ENCODE measurements at regions not wholly inside any gene's neighbourhood (a gene's known extent, or its start where the extent isn't known, plus 50 kb on each side); places are given as distances from the start of the nearest gene placed in this dataset.

DNA sequence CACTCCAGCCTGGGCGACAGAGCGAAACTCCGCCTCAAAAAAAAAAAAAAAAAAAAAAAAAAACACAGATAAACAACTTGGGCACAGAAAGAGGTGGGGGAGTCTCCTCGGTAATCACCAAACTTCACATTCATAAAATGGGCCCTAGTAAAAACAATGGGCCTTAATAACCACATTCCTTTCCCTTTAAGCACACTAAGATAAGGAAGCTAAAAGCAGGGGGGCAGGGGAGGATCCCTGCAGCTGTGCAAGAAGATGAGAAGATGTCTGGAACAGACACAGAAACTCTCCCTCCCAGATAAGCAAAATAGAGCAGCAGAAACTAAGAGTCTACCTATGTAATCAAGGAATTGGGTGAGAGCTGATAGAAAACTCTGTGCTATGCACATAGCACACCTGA is 111.2 kb upstream of the FAM174A start:
- FAIRE-seq (no peak), DNase-seq (ENCODE audit: insufficient read length, low spot score) (no peak)
- TF ChIP-seq, protein P1, sequence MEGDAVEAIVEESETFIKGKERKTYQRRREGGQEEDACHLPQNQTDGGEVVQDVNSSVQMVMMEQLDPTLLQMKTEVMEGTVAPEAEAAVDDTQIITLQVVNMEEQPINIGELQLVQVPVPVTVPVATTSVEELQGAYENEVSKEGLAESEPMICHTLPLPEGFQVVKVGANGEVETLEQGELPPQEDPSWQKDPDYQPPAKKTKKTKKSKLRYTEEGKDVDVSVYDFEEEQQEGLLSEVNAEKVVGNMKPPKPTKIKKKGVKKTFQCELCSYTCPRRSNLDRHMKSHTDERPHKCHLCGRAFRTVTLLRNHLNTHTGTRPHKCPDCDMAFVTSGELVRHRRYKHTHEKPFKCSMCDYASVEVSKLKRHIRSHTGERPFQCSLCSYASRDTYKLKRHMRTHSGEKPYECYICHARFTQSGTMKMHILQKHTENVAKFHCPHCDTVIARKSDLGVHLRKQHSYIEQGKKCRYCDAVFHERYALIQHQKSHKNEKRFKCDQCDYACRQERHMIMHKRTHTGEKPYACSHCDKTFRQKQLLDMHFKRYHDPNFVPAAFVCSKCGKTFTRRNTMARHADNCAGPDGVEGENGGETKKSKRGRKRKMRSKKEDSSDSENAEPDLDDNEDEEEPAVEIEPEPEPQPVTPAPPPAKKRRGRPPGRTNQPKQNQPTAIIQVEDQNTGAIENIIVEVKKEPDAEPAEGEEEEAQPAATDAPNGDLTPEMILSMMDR (IDR thresholded peaks at IDR 0.05; ENCODE audit: insufficient read depth, missing control alignments), result no peak

DNA sequence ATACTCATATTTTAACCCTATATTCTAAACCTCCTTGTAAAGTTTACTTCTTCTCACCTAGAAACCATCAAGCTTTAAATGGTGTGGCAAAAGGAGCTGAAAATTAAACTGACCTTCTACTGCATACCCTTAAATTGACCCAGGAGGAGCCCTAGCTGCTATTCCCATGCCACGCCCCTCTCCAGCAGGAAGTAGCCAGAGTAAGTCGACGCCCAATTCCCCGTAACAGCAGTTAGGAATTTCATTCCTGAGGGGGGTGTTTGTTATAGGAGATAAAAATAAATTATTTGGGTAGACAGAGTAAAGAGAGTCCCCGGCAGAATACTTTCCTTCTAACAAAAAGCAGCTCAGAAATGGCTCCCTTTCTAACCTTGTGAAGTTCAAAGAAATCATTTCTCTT is 111.8 kb upstream of the FAM174A start:
- no peak for FAIRE-seq
- no peak for DNase-seq (ENCODE audit: insufficient read length, low spot score)
- TF ChIP-seq, protein P1 (IDR thresholded peaks at IDR 0.05; ENCODE audit: insufficient read depth, missing control alignments), result no peak

DNA sequence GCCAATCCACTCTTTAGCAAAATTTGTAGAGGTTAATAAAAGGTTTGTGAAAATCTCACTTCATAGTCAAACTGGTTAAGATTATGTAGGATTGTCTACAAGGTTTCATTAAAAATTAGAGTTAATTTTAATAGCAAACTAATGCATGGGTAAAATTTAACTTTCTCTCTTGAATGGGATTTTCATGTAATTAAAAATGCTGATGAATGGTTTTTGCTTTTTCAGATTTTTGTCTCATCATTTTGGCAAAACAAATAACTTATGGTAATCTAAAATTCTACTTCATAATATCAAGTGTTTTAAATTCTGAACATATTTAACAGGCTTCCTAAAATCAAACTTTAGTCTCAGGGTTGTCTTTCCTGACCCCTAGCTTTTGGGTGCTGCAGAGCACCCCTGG is 113.8 kb upstream of the FAM174A start:
- no peak for FAIRE-seq
- no peak for DNase-seq (ENCODE audit: insufficient read length, low spot score)
- TF ChIP-seq, protein P1 (IDR thresholded peaks at IDR 0.05; ENCODE audit: insufficient read depth, missing control alignments), result no peak

DNA sequence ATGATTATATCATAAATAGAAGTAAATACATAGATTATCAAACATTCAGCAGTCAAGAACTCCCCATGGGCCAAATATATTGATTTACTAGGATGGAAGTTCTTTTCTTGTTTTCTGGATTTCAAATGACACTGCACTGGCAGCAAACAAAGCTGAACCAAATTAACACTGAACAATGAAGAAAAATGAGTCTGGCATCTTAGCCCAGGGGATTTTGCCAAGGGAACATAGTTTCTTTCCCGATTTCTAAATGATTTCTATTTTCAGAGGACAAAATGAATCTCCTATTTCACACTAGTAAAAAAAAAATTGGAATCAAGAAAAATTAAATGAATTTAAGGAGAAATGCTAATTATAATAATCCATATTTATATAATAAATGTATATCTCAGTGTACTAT is 116.9 kb upstream of the FAM174A start:
- DNase-seq (ENCODE audit: insufficient read length, low spot score) (no peak), FAIRE-seq (no peak)
- TF ChIP-seq, protein P1 (IDR thresholded peaks at IDR 0.05; ENCODE audit: insufficient read depth, missing control alignments), result no peak

DNA sequence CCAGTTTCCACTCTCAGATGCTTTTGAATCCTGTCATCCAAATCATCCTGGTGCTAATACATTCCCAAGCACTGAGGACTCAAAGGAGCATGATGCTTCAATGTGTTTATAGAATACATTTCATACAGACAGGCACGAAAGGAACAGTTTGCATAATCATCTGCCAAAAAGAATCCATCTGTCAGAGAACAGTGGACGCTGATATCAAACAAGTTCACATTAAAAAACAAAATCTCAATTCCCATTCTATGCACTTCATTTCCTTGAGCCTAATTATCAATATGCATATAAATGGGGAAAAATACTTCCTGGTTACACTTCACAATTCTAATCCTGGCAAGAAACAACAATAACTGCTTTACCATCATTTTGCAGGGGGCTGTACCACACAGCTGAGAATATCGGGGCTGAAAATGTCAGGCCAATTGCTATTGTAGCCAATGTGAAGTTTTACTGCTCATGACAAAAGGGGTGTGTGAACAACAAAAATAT is 125.5 kb upstream of the FAM174A start:
- DNase-seq (ENCODE audit: insufficient read length, low spot score) (no peak), FAIRE-seq (no peak)
- TF ChIP-seq, protein P1 (IDR thresholded peaks at IDR 0.05; ENCODE audit: insufficient read depth, missing control alignments), result no peak

DNA sequence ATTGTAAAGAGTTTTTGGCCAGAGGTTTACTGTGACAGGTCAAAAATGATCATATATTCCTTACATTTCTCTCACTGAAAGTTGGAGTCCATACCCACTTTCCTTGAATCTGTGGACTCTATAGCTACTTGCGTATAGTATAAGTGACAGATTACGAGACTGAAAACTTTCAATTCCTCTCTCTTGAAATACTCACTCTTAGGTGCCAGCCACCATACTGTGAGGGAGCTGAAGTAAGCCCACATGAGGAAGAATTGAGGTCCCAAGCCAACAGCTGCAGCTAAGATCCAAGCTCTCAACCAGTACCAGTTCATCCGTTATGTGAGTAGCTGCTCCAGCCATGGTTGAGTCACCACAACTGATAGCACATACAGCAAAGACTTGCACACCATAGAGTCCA is 128.1 kb upstream of the FAM174A start:
- FAIRE-seq (no peak), DNase-seq (ENCODE audit: insufficient read length, low spot score) (no peak)
- TF ChIP-seq, protein P1 (IDR thresholded peaks at IDR 0.05; ENCODE audit: insufficient read depth, missing control alignments), result no peak

DNA sequence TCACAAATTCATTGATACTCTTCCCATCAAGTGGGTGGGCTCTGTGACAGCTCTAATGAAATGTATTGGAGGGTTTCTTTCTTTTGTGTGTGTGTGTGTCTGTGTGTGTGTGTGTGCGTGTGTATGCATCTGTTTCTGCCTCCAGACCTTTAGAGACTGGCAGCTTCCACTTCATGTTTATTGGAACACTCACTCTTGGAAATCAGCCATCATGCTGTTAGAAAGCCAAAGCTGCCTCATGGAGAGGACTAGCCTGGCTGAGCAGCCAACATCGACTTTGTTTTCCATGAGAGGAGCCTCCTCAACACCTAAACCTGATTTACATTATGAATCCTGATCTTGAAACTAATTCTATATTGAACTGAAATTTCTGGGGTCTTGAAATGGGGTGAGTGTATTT is 128.5 kb upstream of the FAM174A start:
- DNase-seq (ENCODE audit: insufficient read length, low spot score), result no peak
- TF ChIP-seq, protein P1 (IDR thresholded peaks at IDR 0.05; ENCODE audit: insufficient read depth, missing control alignments), result no peak
- FAIRE-seq, result no peak
